SK-N-SH treated with all-trans-retinoic acid at 6 μM for 48 hours (cell line): ENCODE measurements at regions not wholly inside any gene's neighbourhood (a gene's known extent, or its start where the extent isn't known, plus 50 kb on each side); places are given as distances from the start of the nearest gene placed in this dataset.
"Not testable (repeated sequence)": the region's sequence is repeated elsewhere in the genome, so short reads cannot be mapped to it uniquely, and the experiment has no call there.

ENCODE experiments used
- BACH2 ChIP-seq: fragments of 250-450 bp; sonication (Bioruptor Pico); IDR thresholded peaks from 2 replicates; pipeline ENCODE4 v1.9.0; 2021; ENCODE audit warnings: mild to moderate bottlenecking, borderline replicate concordance
- RARB ChIP-seq: fragments of 250-450 bp; sonication (Bioruptor Pico); IDR thresholded peaks from 2 replicates; pipeline ENCODE4 v1.8.0; 2021; ENCODE audit warnings: mild to moderate bottlenecking, moderate library complexity

DNA sequence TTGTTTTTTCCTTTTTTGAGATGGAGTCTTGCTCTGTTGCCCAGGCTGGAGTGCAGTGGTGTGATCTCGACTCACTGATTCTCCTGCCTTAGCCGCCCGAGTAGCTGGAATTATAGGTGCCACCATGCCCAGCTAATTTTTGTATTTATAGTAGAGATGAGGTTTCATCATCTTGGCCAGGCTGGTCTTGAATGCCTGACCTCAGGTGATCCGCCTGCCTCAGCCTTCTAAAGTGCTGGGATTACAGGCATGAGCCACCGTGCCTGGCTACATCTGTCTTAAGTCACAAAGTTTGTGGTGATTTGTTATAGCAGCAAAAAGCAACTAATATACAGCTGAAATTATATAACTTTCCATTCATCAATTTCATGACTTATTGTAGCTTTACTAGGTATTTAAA, 198.2 kb downstream of the JCAD start:
- not testable (repeated sequence) for TF ChIP-seq BACH2; RARB (CRISPR knock-in tag)
